ENCODE measurements at regions not wholly inside any gene's neighbourhood (a gene's known extent, or its start where the extent isn't known, plus 50 kb on each side); places are given as distances from the start of the nearest gene placed in this dataset.

- Histone ChIP-seq H3K9me3 (ENCODE audit: control insufficient read depth, insufficient read depth, low read length) (peaks cover 13% of the 10 kb centered on the region), H3K4me3 (ENCODE audit: low read depth, low read length) (no peak overlapping the region), H3K27ac (ENCODE audit: low read depth, low read length) (no peak overlapping the region), H3K27me3 (ENCODE audit: control insufficient read depth, insufficient read depth, low read length) (no peaks in the 10 kb centered on the region)
- ChIA-PET CTCF (no interaction called here), POLR2A (no interaction called here)
- DNase-seq (ENCODE audit: low read depth, low spot score), result no peak
- TF ChIP-seq CTCF (IDR thresholded peaks at IDR 0.05; ENCODE audit: low read depth, low read length), result no peak
Observed at GRCh38 chr18:51575171-51575570, 377.7 kb upstream of the MEX3C start.

- peaks cover 20% of the 10 kb centered on the region; the same call in 1 of the 2 replicates for H3K9me3 ChIP-seq (ENCODE audit: control insufficient read depth, insufficient read depth, low read length)
- no peaks in the 10 kb centered on the region for H3K27me3 ChIP-seq (ENCODE audit: control insufficient read depth, insufficient read depth, low read length)
- ChIA-PET POLR2A (no interaction called here), CTCF (no interaction called here)
- H3K27ac ChIP-seq (ENCODE audit: low read depth, low read length), result no peak overlapping the region
- no peak overlapping the region for H3K4me3 ChIP-seq (ENCODE audit: low read depth, low read length)
- no peak for DNase-seq (ENCODE audit: low read depth, low spot score)
- no peak for TF ChIP-seq CTCF (IDR thresholded peaks at IDR 0.05; ENCODE audit: low read depth, low read length)
Observed at GRCh38 chr18:51578406-51578980, 381.0 kb upstream of the MEX3C start.

GRCh38 chr18:51580580-51580979, 383.1 kb upstream of the MEX3C start:
- POLR2A ChIA-PET, result no interaction called here
- Histone ChIP-seq H3K27me3 (ENCODE audit: control insufficient read depth, insufficient read depth, low read length) (no peaks in the 10 kb centered on the region), H3K4me3 (ENCODE audit: low read depth, low read length) (no peak overlapping the region), H3K27ac (ENCODE audit: low read depth, low read length) (no peak overlapping the region), H3K9me3 (ENCODE audit: control insufficient read depth, insufficient read depth, low read length) (peaks cover 26% of the 10 kb centered on the region; the same call in 1 of the 2 replicates)
- DNase-seq (ENCODE audit: low read depth, low spot score), result no peak
- no peak for TF ChIP-seq CTCF (IDR thresholded peaks at IDR 0.05; ENCODE audit: low read depth, low read length)
- CTCF ChIA-PET, result no interaction called here

GRCh38 chr18:51582551-51582950, 385.1 kb upstream of the MEX3C start:
- Histone ChIP-seq H3K27ac (ENCODE audit: low read depth, low read length) (no peak overlapping the region), H3K4me3 (ENCODE audit: low read depth, low read length) (no peak overlapping the region), H3K27me3 (ENCODE audit: control insufficient read depth, insufficient read depth, low read length) (no peaks in the 10 kb centered on the region), H3K9me3 (ENCODE audit: control insufficient read depth, insufficient read depth, low read length) (peaks cover 29% of the 10 kb centered on the region; the same call in 1 of the 2 replicates)
- POLR2A ChIA-PET, result no interaction called here
- CTCF ChIA-PET, result no interaction called here
- no peak for TF ChIP-seq CTCF (IDR thresholded peaks at IDR 0.05; ENCODE audit: low read depth, low read length)
- DNase-seq (ENCODE audit: low read depth, low spot score), result no peak

GRCh38 chr18:51588616-51589015, 391.1 kb upstream of the MEX3C start:
- Histone ChIP-seq H3K9me3 (ENCODE audit: control insufficient read depth, insufficient read depth, low read length) (peaks cover 11% of the 10 kb centered on the region; the same call in 1 of the 2 replicates), H3K27ac (ENCODE audit: low read depth, low read length) (no peak overlapping the region), H3K4me3 (ENCODE audit: low read depth, low read length) (no peak overlapping the region), H3K27me3 (ENCODE audit: control insufficient read depth, insufficient read depth, low read length) (no peaks in the 10 kb centered on the region)
- no peak for TF ChIP-seq CTCF (IDR thresholded peaks at IDR 0.05; ENCODE audit: low read depth, low read length)
- CTCF ChIA-PET, result no interaction called here
- POLR2A ChIA-PET, result no interaction called here
- no peak for DNase-seq (ENCODE audit: low read depth, low spot score)

Data from AG04450 (cell line).